HG02884 (cell line): ENCODE measurements at regions not wholly inside any gene's neighbourhood (a gene's known extent, or its start where the extent isn't known, plus 50 kb on each side); places are given as distances from the start of the nearest gene placed in this dataset.

Experiments
- ATAC-seq: cut with Tn5 transposase; IDR thresholded peaks from one replicate; pipeline ENCODE4 v1.9.1; 2021; ENCODE audit warnings: mild to moderate bottlenecking, moderate library complexity; ENCODE audit not compliant: unreplicated experiment

- ATAC-seq, result no peak
These were observed 127.3 kb downstream of the TMA16 start for GRCh38 chr4:163621821-163622220.

- no peak for ATAC-seq
These were observed 128.0 kb downstream of the TMA16 start for GRCh38 chr4:163622379-163623035.

- no peak for ATAC-seq
These were observed 129.3 kb downstream of the TMA16 start for GRCh38 chr4:163623787-163624186.

GRCh38 chr4:163624727-163625126 is 130.2 kb downstream of the TMA16 start:
- no peak for ATAC-seq

GRCh38 chr4:163631288-163631687 is 136.8 kb downstream of the TMA16 start:
- ATAC-seq, result no peak

- ATAC-seq, result no peak
These were observed 144.4 kb downstream of the TMA16 start for GRCh38 chr4:163638909-163639308.

- no peak for ATAC-seq
These were observed 155.1 kb downstream of the TMA16 start for GRCh38 chr4:163649557-163650091.

GRCh38 chr4:163651761-163652160 is 157.3 kb downstream of the TMA16 start:
- no peak for ATAC-seq

GRCh38 chr4:163654621-163655020 is 160.1 kb downstream of the TMA16 start:
- ATAC-seq, result no peak

- no peak for ATAC-seq
These were observed 166.1 kb downstream of the TMA16 start for GRCh38 chr4:163660636-163661035.

- peak; percentile 33 for ATAC-seq
These were observed 168.3 kb downstream of the TMA16 start for GRCh38 chr4:163662768-163663167.

- peak; percentile 71 for ATAC-seq
These were observed 169.2 kb downstream of the TMA16 start for GRCh38 chr4:163663454-163664225.

- ATAC-seq, result no peak
These were observed 170.6 kb downstream of the TMA16 start for GRCh38 chr4:163665101-163665500.

- no peak for ATAC-seq
These were observed 171.2 kb downstream of the TMA16 start for GRCh38 chr4:163665521-163666331.

- ATAC-seq, result no peak
These were observed 171.9 kb downstream of the TMA16 start for GRCh38 chr4:163666332-163666873.

GRCh38 chr4:163672751-163673150 is 178.3 kb downstream of the TMA16 start:
- no peak for ATAC-seq

GRCh38 chr4:163673848-163674697 is 179.6 kb downstream of the TMA16 start:
- ATAC-seq, result peak; percentile 50

- peak; percentile 39 for ATAC-seq
These were observed 184.7 kb downstream of the TMA16 start for GRCh38 chr4:163679189-163679588.

- ATAC-seq, result no peak
These were observed 186.1 kb downstream of the TMA16 start for GRCh38 chr4:163680386-163681098.
